ENCODE measurements at regions not wholly inside any gene's neighbourhood (a gene's known extent, or its start where the extent isn't known, plus 50 kb on each side); places are given as distances from the start of the nearest gene placed in this dataset.

- Mint-ChIP-seq H3K36me3 (no peaks in the 10 kb centered on the region), H3K4me3 (no peak overlapping the region), H3K27ac (no peak overlapping the region), H3K27me3 (no peaks in the 10 kb centered on the region), H3K9me3 (peaks cover 4% of the 10 kb centered on the region), H3K4me1 (no peaks in the 10 kb centered on the region)
Observed at GRCh38 chr7:51660516-51660915, 343.9 kb upstream of the COBL start.

GRCh38 chr7:51658684-51659083, 342.1 kb upstream of the COBL start:
- no peaks in the 10 kb centered on the region for H3K4me1 Mint-ChIP-seq
- no peak overlapping the region for H3K4me3 Mint-ChIP-seq
- no peaks in the 10 kb centered on the region for H3K36me3 Mint-ChIP-seq
- H3K27ac Mint-ChIP-seq, result no peak overlapping the region
- H3K9me3 Mint-ChIP-seq, result peaks cover 1% of the 10 kb centered on the region
- no peaks in the 10 kb centered on the region for H3K27me3 Mint-ChIP-seq

- H3K27ac Mint-ChIP-seq, result no peak overlapping the region
- no peaks in the 10 kb centered on the region for H3K27me3 Mint-ChIP-seq
- no peak overlapping the region for H3K4me3 Mint-ChIP-seq
- no peaks in the 10 kb centered on the region for H3K9me3 Mint-ChIP-seq
- no peaks in the 10 kb centered on the region for H3K4me1 Mint-ChIP-seq
- no peaks in the 10 kb centered on the region for H3K36me3 Mint-ChIP-seq
Observed at GRCh38 chr7:51647931-51648351, 331.3 kb upstream of the COBL start.

- Mint-ChIP-seq H3K4me3 (no peak overlapping the region), H3K9me3 (no peaks in the 10 kb centered on the region), H3K36me3 (no peaks in the 10 kb centered on the region), H3K27me3 (no peaks in the 10 kb centered on the region), H3K4me1 (no peaks in the 10 kb centered on the region), H3K27ac (no peak overlapping the region)
Observed at GRCh38 chr7:51647486-51647885, 330.9 kb upstream of the COBL start.

GRCh38 chr7:51645702-51646298, 329.2 kb upstream of the COBL start:
- Mint-ChIP-seq H3K27ac (no peak overlapping the region), H3K9me3 (no peaks in the 10 kb centered on the region), H3K4me1 (no peaks in the 10 kb centered on the region), H3K4me3 (no peak overlapping the region), H3K36me3 (no peaks in the 10 kb centered on the region), H3K27me3 (no peaks in the 10 kb centered on the region)

GRCh38 chr7:51645255-51645654, 328.6 kb upstream of the COBL start:
- no peak overlapping the region for H3K4me3 Mint-ChIP-seq
- H3K36me3 Mint-ChIP-seq, result no peaks in the 10 kb centered on the region
- no peaks in the 10 kb centered on the region for H3K9me3 Mint-ChIP-seq

GRCh38 chr7:51644216-51644615, 327.6 kb upstream of the COBL start:
- Mint-ChIP-seq H3K27me3 (no peaks in the 10 kb centered on the region), H3K4me3 (no peak overlapping the region), H3K36me3 (no peaks in the 10 kb centered on the region), H3K4me1 (no peaks in the 10 kb centered on the region), H3K27ac (no peak overlapping the region), H3K9me3 (no peaks in the 10 kb centered on the region)

More at GRCh38 chr7:51645255-51645654, 328.6 kb upstream of the COBL start:
- H3K27me3 Mint-ChIP-seq, result no peaks in the 10 kb centered on the region
- H3K27ac Mint-ChIP-seq, result no peak overlapping the region
- H3K4me1 Mint-ChIP-seq, result no peaks in the 10 kb centered on the region

- no peaks in the 10 kb centered on the region for H3K9me3 Mint-ChIP-seq
- H3K4me1 Mint-ChIP-seq, result no peaks in the 10 kb centered on the region
- no peaks in the 10 kb centered on the region for H3K36me3 Mint-ChIP-seq
- H3K27ac Mint-ChIP-seq, result no peak overlapping the region
- no peak overlapping the region for H3K4me3 Mint-ChIP-seq
- H3K27me3 Mint-ChIP-seq, result no peaks in the 10 kb centered on the region
Observed at GRCh38 chr7:51640841-51641240, 324.2 kb upstream of the COBL start.

GRCh38 chr7:51639661-51640334, 323.2 kb upstream of the COBL start:
- Mint-ChIP-seq H3K4me1 (no peaks in the 10 kb centered on the region), H3K27ac (no peak overlapping the region), H3K27me3 (no peaks in the 10 kb centered on the region), H3K9me3 (no peaks in the 10 kb centered on the region), H3K4me3 (no peak overlapping the region), H3K36me3 (no peaks in the 10 kb centered on the region)

- no peak overlapping the region for H3K4me3 Mint-ChIP-seq
Observed at GRCh38 chr7:51636503-51636902, 319.9 kb upstream of the COBL start.

GRCh38 chr7:51635775-51636174, 319.2 kb upstream of the COBL start:
- no peaks in the 10 kb centered on the region for H3K4me1 Mint-ChIP-seq
- H3K4me3 Mint-ChIP-seq, result no peak overlapping the region
- no peaks in the 10 kb centered on the region for H3K27me3 Mint-ChIP-seq
- H3K36me3 Mint-ChIP-seq, result no peaks in the 10 kb centered on the region
- H3K9me3 Mint-ChIP-seq, result no peaks in the 10 kb centered on the region
- no peak overlapping the region for H3K27ac Mint-ChIP-seq

More at GRCh38 chr7:51636503-51636902, 319.9 kb upstream of the COBL start:
- Mint-ChIP-seq H3K27me3 (no peaks in the 10 kb centered on the region), H3K27ac (no peak overlapping the region), H3K4me1 (no peaks in the 10 kb centered on the region), H3K9me3 (no peaks in the 10 kb centered on the region), H3K36me3 (no peaks in the 10 kb centered on the region)

GRCh38 chr7:51634538-51634937, 317.9 kb upstream of the COBL start:
- H3K27ac Mint-ChIP-seq, result no peak overlapping the region
- no peak overlapping the region for H3K4me3 Mint-ChIP-seq
- no peaks in the 10 kb centered on the region for H3K9me3 Mint-ChIP-seq
- H3K4me1 Mint-ChIP-seq, result no peaks in the 10 kb centered on the region
- no peaks in the 10 kb centered on the region for H3K27me3 Mint-ChIP-seq
- H3K36me3 Mint-ChIP-seq, result no peaks in the 10 kb centered on the region

GRCh38 chr7:51634025-51634424, 317.4 kb upstream of the COBL start:
- Mint-ChIP-seq H3K4me3 (no peak overlapping the region), H3K4me1 (no peaks in the 10 kb centered on the region), H3K9me3 (no peaks in the 10 kb centered on the region), H3K36me3 (no peaks in the 10 kb centered on the region), H3K27ac (no peak overlapping the region), H3K27me3 (no peaks in the 10 kb centered on the region)

GRCh38 chr7:51633596-51633995, 317.0 kb upstream of the COBL start:
- H3K36me3 Mint-ChIP-seq, result no peaks in the 10 kb centered on the region
- H3K27ac Mint-ChIP-seq, result no peak overlapping the region
- no peak overlapping the region for H3K4me3 Mint-ChIP-seq
- H3K27me3 Mint-ChIP-seq, result no peaks in the 10 kb centered on the region
- no peaks in the 10 kb centered on the region for H3K4me1 Mint-ChIP-seq
- H3K9me3 Mint-ChIP-seq, result no peaks in the 10 kb centered on the region

GRCh38 chr7:51633006-51633405, 316.4 kb upstream of the COBL start:
- no peak overlapping the region for H3K4me3 Mint-ChIP-seq
- H3K36me3 Mint-ChIP-seq, result no peaks in the 10 kb centered on the region
- no peak overlapping the region for H3K27ac Mint-ChIP-seq
- no peaks in the 10 kb centered on the region for H3K4me1 Mint-ChIP-seq
- H3K27me3 Mint-ChIP-seq, result no peaks in the 10 kb centered on the region
- no peaks in the 10 kb centered on the region for H3K9me3 Mint-ChIP-seq

- Mint-ChIP-seq H3K4me3 (no peak overlapping the region), H3K4me1 (no peaks in the 10 kb centered on the region), H3K9me3 (no peaks in the 10 kb centered on the region), H3K27me3 (no peaks in the 10 kb centered on the region), H3K36me3 (no peaks in the 10 kb centered on the region), H3K27ac (no peak overlapping the region)
Observed at GRCh38 chr7:51630933-51631332, 314.3 kb upstream of the COBL start.

GRCh38 chr7:51629206-51629605, 312.6 kb upstream of the COBL start:
- Mint-ChIP-seq H3K27ac (no peak overlapping the region), H3K27me3 (no peaks in the 10 kb centered on the region), H3K4me1 (no peaks in the 10 kb centered on the region), H3K4me3 (no peak overlapping the region), H3K36me3 (no peaks in the 10 kb centered on the region), H3K9me3 (no peaks in the 10 kb centered on the region)
